Ureter (tissue), 1 donor: ENCODE measurements at regions not wholly inside any gene's neighbourhood (a gene's known extent, or its start where the extent isn't known, plus 50 kb on each side); places are given as distances from the start of the nearest gene placed in this dataset.
"Not testable (repeated sequence)": the region's sequence is repeated elsewhere in the genome, so short reads cannot be mapped to it uniquely, and the experiment has no call there.

Source experiments
- DNase-seq: peaks from one replicate; pipeline ENCODE4 v3.0.0-alpha.2; 2020; ENCODE audit warnings: low spot score
- donor health status: DM: yes; HTN: yes; CAD: no.

- DNase-seq, result not testable (repeated sequence)
Observed at GRCh38 chr10:33007731-33008381, 49.8 kb upstream of the ITGB1 start.
